Activated B cell treated with CpG ODN at 0.5 μM for 24 hours (primary cell): ENCODE measurements at regions not wholly inside any gene's neighbourhood (a gene's known extent, or its start where the extent isn't known, plus 50 kb on each side); places are given as distances from the start of the nearest gene placed in this dataset.

Experiments used
- ATAC-seq: fragments of 200-7000 bp; cut with Tn5 transposase; one replicate; pipeline ENCODE4 v1.10.0; 2021; ENCODE audit warnings: low read depth, mild to moderate bottlenecking, moderate library complexity
- CTCF ChIA-PET: fragments of 350-600 bp; sonication (Branson Sonifier 250); formaldehyde crosslinking; loops from one replicate; lab custom pipeline; 2021; ENCODE audit warnings: antibody characterized with exemption; lab: Charles Lee
- POLR2A ChIA-PET: fragments of 350-600 bp; sonication (Branson Sonifier 250); formaldehyde crosslinking; loops from one replicate; lab custom pipeline; 2021; ENCODE audit warnings: antibody characterized with exemption; lab: Charles Lee
- DNase-seq: peaks from one replicate; pipeline ENCODE4 v3.0.0; 2022
- H3K27ac Mint-ChIP-seq: one replicate; pipeline ENCODE4 v1.8.0; 2020; ENCODE audit warnings: mixed read lengths
- H3K27me3 Mint-ChIP-seq: one replicate; pipeline ENCODE4 v1.8.0; 2021; ENCODE audit warnings: mixed read lengths
- H3K36me3 Mint-ChIP-seq: one replicate; pipeline ENCODE4 v1.8.0; 2021; ENCODE audit warnings: low read depth, mixed read lengths
- H3K4me1 Mint-ChIP-seq: one replicate; pipeline ENCODE4 v1.8.0; 2021; ENCODE audit warnings: mixed read lengths
- H3K4me3 Mint-ChIP-seq: one replicate; pipeline ENCODE4 v1.8.0; 2020; ENCODE audit warnings: mild to moderate bottlenecking, mixed read lengths
- H3K9me3 Mint-ChIP-seq: one replicate; pipeline ENCODE4 v1.8.0; 2020; ENCODE audit warnings: mixed read lengths
- intact Hi-C: fragments of 100-400 bp; cut with micrococcal nuclease; formaldehyde crosslinking; loops from one replicate; pipeline ENCODE4 v1.15.1; 2024
- TF ChIP-seq, protein P1 (sequence below): fragments of 200-600 bp; IDR thresholded peaks from one replicate; pipeline ENCODE4 v1.8.0; 2022; ENCODE audit warnings: antibody characterized with exemption, mild to moderate bottlenecking

DNA sequence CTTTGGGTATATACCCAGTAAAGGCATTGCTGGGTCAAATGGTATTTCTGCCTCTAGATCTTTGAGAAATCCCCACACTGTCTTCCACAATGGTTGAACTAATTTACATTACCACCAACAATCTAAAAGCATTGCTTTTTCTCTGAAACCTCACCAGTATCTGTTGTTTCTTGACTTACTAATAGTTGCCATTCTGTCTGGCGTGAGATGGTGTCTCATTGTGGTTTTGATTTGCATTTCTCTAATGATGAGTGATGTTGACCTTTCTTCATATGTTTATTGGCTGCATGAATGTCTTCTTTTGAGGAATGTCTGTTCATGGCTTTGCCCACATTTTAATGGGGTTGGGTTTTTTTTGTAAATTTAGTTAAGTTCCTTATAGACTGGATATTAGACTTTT lies 382.6 kb upstream of the ZNF804A start:
- no peak for DNase-seq
- ChIA-PET CTCF (no interaction called here), POLR2A (no interaction called here)
- H3K27me3 Mint-ChIP-seq, result no peaks in the 10 kb centered on the region
- H3K36me3 Mint-ChIP-seq, result no peaks in the 10 kb centered on the region
- no peaks in the 10 kb centered on the region for H3K4me1 Mint-ChIP-seq
- TF ChIP-seq, protein P1, sequence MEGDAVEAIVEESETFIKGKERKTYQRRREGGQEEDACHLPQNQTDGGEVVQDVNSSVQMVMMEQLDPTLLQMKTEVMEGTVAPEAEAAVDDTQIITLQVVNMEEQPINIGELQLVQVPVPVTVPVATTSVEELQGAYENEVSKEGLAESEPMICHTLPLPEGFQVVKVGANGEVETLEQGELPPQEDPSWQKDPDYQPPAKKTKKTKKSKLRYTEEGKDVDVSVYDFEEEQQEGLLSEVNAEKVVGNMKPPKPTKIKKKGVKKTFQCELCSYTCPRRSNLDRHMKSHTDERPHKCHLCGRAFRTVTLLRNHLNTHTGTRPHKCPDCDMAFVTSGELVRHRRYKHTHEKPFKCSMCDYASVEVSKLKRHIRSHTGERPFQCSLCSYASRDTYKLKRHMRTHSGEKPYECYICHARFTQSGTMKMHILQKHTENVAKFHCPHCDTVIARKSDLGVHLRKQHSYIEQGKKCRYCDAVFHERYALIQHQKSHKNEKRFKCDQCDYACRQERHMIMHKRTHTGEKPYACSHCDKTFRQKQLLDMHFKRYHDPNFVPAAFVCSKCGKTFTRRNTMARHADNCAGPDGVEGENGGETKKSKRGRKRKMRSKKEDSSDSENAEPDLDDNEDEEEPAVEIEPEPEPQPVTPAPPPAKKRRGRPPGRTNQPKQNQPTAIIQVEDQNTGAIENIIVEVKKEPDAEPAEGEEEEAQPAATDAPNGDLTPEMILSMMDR, result no peak
- H3K4me3 Mint-ChIP-seq, result no peak overlapping the region
- no peak overlapping the region for H3K27ac Mint-ChIP-seq
- intact Hi-C loops, result no loop called here
- H3K9me3 Mint-ChIP-seq, result peaks cover 3% of the 10 kb centered on the region
- no peak for ATAC-seq

DNA sequence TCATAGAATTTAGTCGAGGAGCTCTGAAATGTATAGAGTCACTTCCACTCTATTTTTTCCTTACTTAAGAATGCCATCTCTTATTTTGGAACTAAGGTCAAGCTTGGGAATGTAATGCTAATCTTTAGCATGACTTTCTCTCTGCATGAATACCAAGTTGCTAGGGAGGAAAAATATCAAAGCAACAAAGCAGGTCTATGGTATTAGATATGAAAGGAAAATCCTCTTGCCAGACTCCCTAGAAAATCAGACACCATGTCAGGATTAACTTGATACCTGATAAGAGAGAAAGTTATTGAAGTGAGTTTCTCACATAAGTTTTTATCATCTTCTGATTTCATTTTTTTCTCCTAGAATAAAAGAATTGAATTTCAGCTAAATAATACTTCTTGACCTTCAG lies 341.7 kb upstream of the ZNF804A start:
- intact Hi-C loops, result no loop called here
- H3K27ac Mint-ChIP-seq, result no peak overlapping the region
- no peaks in the 10 kb centered on the region for H3K9me3 Mint-ChIP-seq
- ATAC-seq (no peak), DNase-seq (no peak)
- CTCF ChIA-PET, result no interaction called here
- POLR2A ChIA-PET, result no interaction called here
- H3K4me3 Mint-ChIP-seq, result no peak overlapping the region
- H3K27me3 Mint-ChIP-seq, result no peaks in the 10 kb centered on the region
- no peaks in the 10 kb centered on the region for H3K4me1 Mint-ChIP-seq
- TF ChIP-seq, protein P1, result no peak
- H3K36me3 Mint-ChIP-seq, result no peaks in the 10 kb centered on the region

DNA sequence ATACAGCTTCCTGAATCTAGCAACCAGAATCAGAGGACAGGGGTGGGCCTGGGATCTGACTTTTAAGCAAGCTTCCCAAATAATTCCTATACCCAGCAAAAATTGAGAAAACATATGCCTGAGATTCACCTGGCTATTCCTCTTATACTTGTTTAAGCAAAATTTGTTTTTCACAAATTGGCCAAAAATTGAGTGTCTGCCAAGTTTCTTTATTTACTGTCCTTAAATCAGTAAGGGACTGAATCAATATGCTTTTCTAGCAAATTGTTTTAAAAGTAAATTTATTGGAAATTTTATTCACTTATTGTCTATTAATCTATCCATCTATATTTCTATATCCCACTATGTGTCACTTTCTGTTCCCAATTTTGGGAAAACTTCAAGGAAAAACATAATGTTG lies 337.0 kb upstream of the ZNF804A start:
- intact Hi-C loops, result no loop called here
- Mint-ChIP-seq H3K27ac (no peak overlapping the region), H3K4me1 (no peaks in the 10 kb centered on the region), H3K36me3 (no peaks in the 10 kb centered on the region), H3K27me3 (no peaks in the 10 kb centered on the region), H3K9me3 (peaks cover 3% of the 10 kb centered on the region), H3K4me3 (no peak overlapping the region)
- POLR2A ChIA-PET, result no interaction called here
- ATAC-seq (no peak), DNase-seq (no peak)
- TF ChIP-seq, protein P1, result no peak
- CTCF ChIA-PET, result no interaction called here

DNA sequence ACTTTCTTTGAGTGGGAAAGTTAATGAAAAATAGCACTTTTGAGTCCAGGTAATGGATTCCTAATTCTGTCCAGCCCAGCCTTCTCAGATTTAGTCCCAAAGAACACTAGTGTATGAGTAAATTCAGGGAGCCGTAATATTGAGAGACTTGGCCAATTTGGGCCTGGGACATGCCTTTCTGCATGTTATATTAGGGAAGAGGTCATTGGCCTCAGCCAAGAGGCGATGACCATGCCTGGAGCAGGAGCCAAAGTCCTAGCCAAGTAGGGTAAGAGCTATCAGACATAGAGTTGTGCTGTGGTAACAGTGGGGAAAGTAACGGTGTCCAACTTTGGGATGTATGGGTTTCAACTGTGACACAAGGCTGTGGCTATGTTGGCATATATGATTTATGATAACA lies 336.5 kb upstream of the ZNF804A start:
- Mint-ChIP-seq H3K36me3 (no peaks in the 10 kb centered on the region), H3K4me3 (no peak overlapping the region), H3K27me3 (no peaks in the 10 kb centered on the region), H3K27ac (no peak overlapping the region), H3K4me1 (no peaks in the 10 kb centered on the region), H3K9me3 (peaks cover 3% of the 10 kb centered on the region)
- ChIA-PET CTCF (no interaction called here), POLR2A (no interaction called here)
- TF ChIP-seq, protein P1, result no peak
- no peak for ATAC-seq
- intact Hi-C loops, result no loop called here
- no peak for DNase-seq

DNA sequence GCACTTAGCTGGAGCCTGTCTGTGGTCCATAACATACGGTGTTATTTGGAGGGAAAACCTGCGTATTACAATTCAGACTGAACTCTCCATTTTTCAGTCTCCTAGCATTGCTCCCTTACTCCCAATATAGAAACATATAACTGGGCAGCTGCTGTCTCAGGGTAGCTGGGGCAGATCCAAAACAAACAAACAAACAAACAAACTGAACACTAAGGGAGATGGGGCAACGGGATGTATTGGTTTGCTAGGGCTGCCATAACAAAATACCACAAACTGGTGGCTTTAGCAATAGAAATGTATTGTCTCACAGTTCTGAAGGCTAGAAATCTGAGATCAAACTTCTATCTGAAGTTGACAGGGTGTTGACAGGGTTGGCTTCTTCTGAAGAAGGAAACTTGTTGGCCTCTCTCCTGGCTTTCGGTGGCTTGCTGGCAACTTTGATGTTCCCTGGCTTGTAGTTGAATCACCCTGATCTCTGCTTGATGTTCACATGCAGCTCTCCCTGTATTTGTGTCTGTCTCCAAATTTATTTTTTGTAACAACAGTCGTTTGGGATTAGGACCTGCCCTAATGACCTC lies 329.3 kb upstream of the ZNF804A start:
- CTCF ChIA-PET, result no interaction called here
- intact Hi-C loops, result no loop called here
- no peak for DNase-seq

More for the DNA sequence above, 329.3 kb upstream of the ZNF804A start:
- H3K36me3 Mint-ChIP-seq, result no peaks in the 10 kb centered on the region
- POLR2A ChIA-PET, result no interaction called here
- no peaks in the 10 kb centered on the region for H3K27me3 Mint-ChIP-seq
- peaks cover 3% of the 10 kb centered on the region for H3K9me3 Mint-ChIP-seq
- no peak for ATAC-seq
- H3K27ac Mint-ChIP-seq, result no peak overlapping the region
- H3K4me3 Mint-ChIP-seq, result no peak overlapping the region
- TF ChIP-seq, protein P1, result no peak
- H3K4me1 Mint-ChIP-seq, result no peaks in the 10 kb centered on the region
